Testis (tissue), 2 donors: ENCODE measurements at regions not wholly inside any gene's neighbourhood (a gene's known extent, or its start where the extent isn't known, plus 50 kb on each side); places are given as distances from the start of the nearest gene placed in this dataset.

Source experiments
- DNase-seq: peaks from one replicate; pipeline ENCODE4 v3.0.0-alpha.2; 2019
- H3K27ac ChIP-seq, 2 donors: fragments of 200-600 bp; sonication (generic); one replicate each; pipeline ENCODE4 v1.5.1; 2019
- H3K27me3 ChIP-seq: fragments of 200-600 bp; sonication (generic); one replicate; pipeline ENCODE4 v1.5.1; 2019
- H3K36me3 ChIP-seq: fragments of 200-600 bp; sonication (generic); one replicate; pipeline ENCODE4 v1.5.1; 2017; ENCODE audit warnings: low read depth; ENCODE audit errors: missing control alignments
- H3K4me1 ChIP-seq: fragments of 200-600 bp; sonication (generic); one replicate; pipeline ENCODE4 v1.5.1; 2019
- H3K4me3 ChIP-seq, 2 donors: fragments of 200-600 bp; sonication (generic); one replicate each; pipeline ENCODE4 v1.5.1; 2017 to 2019
- H3K9me3 ChIP-seq: fragments of 200-600 bp; sonication (generic); one replicate; pipeline ENCODE4 v1.5.1; 2017
- CTCF ChIP-seq, 3 experiments: fragments of 450-650 bp in 2 of 3; fragments of 200-600 bp in 1 of 3; sonication (generic) in 1 of 3; IDR thresholded peaks; one replicate each; pipeline ENCODE4 v1.5.1; 2016 to 2019; ENCODE audit warnings: antibody characterized with exemption in 3 of 3, mild to moderate bottlenecking in 2 of 3, moderate library complexity in 1 of 3
- POLR2A ChIP-seq: fragments of 450-650 bp; IDR thresholded peaks from one replicate; pipeline ENCODE4 v1.6.1; 2017; ENCODE audit warnings: antibody characterized with exemption, mild to moderate bottlenecking, moderate library complexity
- WGBS, 2 donors: methylation state at CpG; one replicate each; pipeline ENCODE4 v1.1.5; 2018; 5-methylcytosine and 5-hydroxymethylcytosine counted together
- intact Hi-C: fragments of 100-400 bp; cut with DNase I; formaldehyde crosslinking; loops from one replicate; pipeline ENCODE4 v1.15.1; 2023; ENCODE audit warnings: low total_unique reads

GRCh38 chr3:118089563-118089962, 945.1 kb downstream of the IGSF11 start:
- intact Hi-C loops = no loop called here
- no peaks in the 10 kb centered on the region for H3K27me3 ChIP-seq
- TF ChIP-seq CTCF (IDR thresholded peaks at IDR 0.05) = no peak
- TF ChIP-seq POLR2A = no peak
- no peak overlapping the region for H3K27ac ChIP-seq
- 85 to 88% methylated on average over 1 of the region's 1 CpG for WGBS, 2 donors
- DNase-seq = no peak
- H3K9me3 ChIP-seq = no peaks in the 10 kb centered on the region
- H3K4me3 ChIP-seq = no peak overlapping the region
- no peaks in the 10 kb centered on the region for H3K4me1 ChIP-seq
- no peaks in the 10 kb centered on the region for H3K36me3 ChIP-seq

GRCh38 chr3:118097226-118097625, 937.4 kb downstream of the IGSF11 start:
- intact Hi-C loops = no loop called here
- Histone ChIP-seq H3K4me1 (no peaks in the 10 kb centered on the region), H3K9me3 (no peaks in the 10 kb centered on the region), H3K27ac (no peak overlapping the region), H3K4me3 (no peak overlapping the region), H3K36me3 (no peaks in the 10 kb centered on the region), H3K27me3 (no peaks in the 10 kb centered on the region)
- no peak for TF ChIP-seq POLR2A
- no peak for TF ChIP-seq CTCF (IDR thresholded peaks at IDR 0.05)
- WGBS, 2 donors = 80% methylated on average over 2 of the region's 2 CpGs
- no peak for DNase-seq

- Histone ChIP-seq H3K27ac (no peak overlapping the region), H3K9me3 (no peaks in the 10 kb centered on the region), H3K4me1 (no peaks in the 10 kb centered on the region), H3K36me3 (no peaks in the 10 kb centered on the region), H3K27me3 (no peaks in the 10 kb centered on the region), H3K4me3 (no peak overlapping the region)
- no peak for DNase-seq
- WGBS, 2 donors = 62 to 78% methylated on average over 1 of the region's 1 CpG
- no peak for TF ChIP-seq POLR2A
- no peak for TF ChIP-seq CTCF (IDR thresholded peaks at IDR 0.05)
- intact Hi-C loops = no loop called here
These were observed 937.0 kb downstream of the IGSF11 start for GRCh38 chr3:118097660-118098059.

- WGBS, 2 donors = 32 to 50% methylated on average over 1 of the region's 1 CpG
- H3K36me3 ChIP-seq = no peaks in the 10 kb centered on the region
- intact Hi-C loops = no loop called here
- no peaks in the 10 kb centered on the region for H3K27me3 ChIP-seq
- H3K27ac ChIP-seq = no peak overlapping the region
- DNase-seq = no peak
- TF ChIP-seq CTCF (IDR thresholded peaks at IDR 0.05) (no peak), POLR2A (no peak)
- H3K4me1 ChIP-seq = no peaks in the 10 kb centered on the region
- no peaks in the 10 kb centered on the region for H3K9me3 ChIP-seq
- no peak overlapping the region for H3K4me3 ChIP-seq
These were observed 935.8 kb downstream of the IGSF11 start for GRCh38 chr3:118098827-118099226.

- no peaks in the 10 kb centered on the region for H3K4me1 ChIP-seq
- intact Hi-C loops = no loop called here
- H3K36me3 ChIP-seq = no peaks in the 10 kb centered on the region
- H3K9me3 ChIP-seq = no peaks in the 10 kb centered on the region
- no peaks in the 10 kb centered on the region for H3K27me3 ChIP-seq
- TF ChIP-seq POLR2A = no peak
- TF ChIP-seq CTCF (IDR thresholded peaks at IDR 0.05) = no peak
- H3K27ac ChIP-seq = no peak overlapping the region
- 88 to 92% methylated on average over 2 of the region's 2 CpGs for WGBS, 2 donors
- no peak overlapping the region for H3K4me3 ChIP-seq
- no peak for DNase-seq
These were observed 932.8 kb downstream of the IGSF11 start for GRCh38 chr3:118101891-118102290.
